Activated T-cell treated with anti-CD3 and anti-CD28 coated beads, Interleukin-2, amount 50 U/mL, for 1 hour (primary cell): ENCODE measurements at regions not wholly inside any gene's neighbourhood (a gene's known extent, or its start where the extent isn't known, plus 50 kb on each side); places are given as distances from the start of the nearest gene placed in this dataset.

Experiments
- DNase-seq: peaks from one replicate; pipeline ENCODE4 v3.0.0-alpha.2; 2020

GRCh38 chr14:104444159-104445030 is 135.2 kb upstream of the C14orf180 start:
- DNase-seq: no peak

GRCh38 chr14:104445086-104445485 is 134.5 kb upstream of the C14orf180 start:
- DNase-seq: no peak

GRCh38 chr14:104445832-104446381 is 133.7 kb upstream of the C14orf180 start:
- DNase-seq: no peak

- DNase-seq: no peak
These were observed 133.0 kb upstream of the C14orf180 start for GRCh38 chr14:104446611-104447010.

- no peak for DNase-seq
These were observed 131.8 kb upstream of the C14orf180 start for GRCh38 chr14:104447750-104448149.

- DNase-seq: no peak
These were observed 131.2 kb upstream of the C14orf180 start for GRCh38 chr14:104448321-104448720.

- DNase-seq: no peak
These were observed 130.8 kb upstream of the C14orf180 start for GRCh38 chr14:104448721-104449120.

- no peak for DNase-seq
These were observed 128.7 kb upstream of the C14orf180 start for GRCh38 chr14:104450811-104451401.

- DNase-seq: no peak
These were observed 128.1 kb upstream of the C14orf180 start for GRCh38 chr14:104451474-104451873.

- no peak for DNase-seq
These were observed 120.7 kb upstream of the C14orf180 start for GRCh38 chr14:104458845-104459244.

- no peak for DNase-seq
These were observed 118.5 kb upstream of the C14orf180 start for GRCh38 chr14:104460791-104461651.

- no peak for DNase-seq
These were observed 117.7 kb upstream of the C14orf180 start for GRCh38 chr14:104461676-104462449.

GRCh38 chr14:104462651-104463630 is 116.6 kb upstream of the C14orf180 start:
- no peak for DNase-seq

GRCh38 chr14:104464907-104465306 is 114.7 kb upstream of the C14orf180 start:
- no peak for DNase-seq

- DNase-seq: no peak
These were observed 113.8 kb upstream of the C14orf180 start for GRCh38 chr14:104465482-104466390.

- DNase-seq: no peak
These were observed 112.3 kb upstream of the C14orf180 start for GRCh38 chr14:104467236-104467635.

GRCh38 chr14:104467641-104468040 is 111.9 kb upstream of the C14orf180 start:
- no peak for DNase-seq

- no peak for DNase-seq
These were observed 110.0 kb upstream of the C14orf180 start for GRCh38 chr14:104469591-104469990.

- no peak for DNase-seq
These were observed 109.0 kb upstream of the C14orf180 start for GRCh38 chr14:104470588-104470987.

- no peak for DNase-seq
These were observed 108.5 kb upstream of the C14orf180 start for GRCh38 chr14:104471114-104471513.
